Lower leg skin (tissue), 3 donors: ENCODE measurements at regions not wholly inside any gene's neighbourhood (a gene's known extent, or its start where the extent isn't known, plus 50 kb on each side); places are given as distances from the start of the nearest gene placed in this dataset.

Experiments
- CTCF ChIP-seq, 3 donors: fragments of 450-650 bp; IDR thresholded peaks; one replicate each; pipeline ENCODE4 v1.5.1; 2016; ENCODE audit warnings: antibody characterized with exemption in 3 of 3, mild to moderate bottlenecking in 3 of 3, moderate library complexity in 2 of 3
- POLR2A ChIP-seq, 2 donors: fragments of 450-650 bp; IDR thresholded peaks; one replicate each; pipeline ENCODE4 v1.6.1; 2016 to 2017; ENCODE audit warnings: antibody characterized with exemption in 2 of 2, mild to moderate bottlenecking in 1 of 2, moderate library complexity in 1 of 2

GRCh38 chr2:222076973-222077690 is 221.7 kb downstream of the PAX3 start:
- no peak for TF ChIP-seq CTCF (IDR thresholded peaks at IDR 0.05)
- TF ChIP-seq POLR2A (IDR thresholded peaks at IDR 0.05), result no peak
